NCI-H2107 treated with DMSO at 0.1 percent for 48 hours (cell line): ENCODE measurements at regions not wholly inside any gene's neighbourhood (a gene's known extent, or its start where the extent isn't known, plus 50 kb on each side); places are given as distances from the start of the nearest gene placed in this dataset.

ENCODE experiments used
- DNase-seq: peaks from one replicate; lab custom pipeline; 2025; ENCODE audit not compliant: unreplicated experiment; lab: John Stamatoyannopoulos, UW

DNA sequence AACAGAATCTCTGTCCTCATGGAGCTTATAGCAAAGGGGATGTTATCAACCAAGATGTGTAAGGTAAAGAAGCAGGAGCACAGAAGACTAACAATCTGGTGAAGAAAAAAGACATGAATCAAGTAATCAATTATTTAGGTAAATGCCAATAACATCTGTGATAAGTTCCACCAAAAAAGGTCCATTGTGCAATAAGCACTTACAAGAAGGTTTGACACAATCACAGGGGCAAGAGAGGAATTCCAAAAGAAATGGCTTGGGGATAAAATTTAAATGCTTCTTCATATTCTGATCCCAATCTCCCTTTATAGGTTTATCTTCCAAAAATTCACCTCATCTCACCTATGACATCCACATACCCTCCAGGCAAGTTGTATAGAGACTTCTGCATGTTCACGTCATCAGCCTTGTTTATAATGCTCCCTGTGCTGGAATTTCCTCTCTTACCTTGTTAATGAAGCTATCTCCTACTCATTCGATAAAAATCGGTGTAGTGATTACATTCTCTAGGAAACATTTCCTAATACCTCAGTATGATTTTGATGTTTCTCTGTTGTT, 53.6 kb upstream of the DPT start:
- no peak for DNase-seq

DNA sequence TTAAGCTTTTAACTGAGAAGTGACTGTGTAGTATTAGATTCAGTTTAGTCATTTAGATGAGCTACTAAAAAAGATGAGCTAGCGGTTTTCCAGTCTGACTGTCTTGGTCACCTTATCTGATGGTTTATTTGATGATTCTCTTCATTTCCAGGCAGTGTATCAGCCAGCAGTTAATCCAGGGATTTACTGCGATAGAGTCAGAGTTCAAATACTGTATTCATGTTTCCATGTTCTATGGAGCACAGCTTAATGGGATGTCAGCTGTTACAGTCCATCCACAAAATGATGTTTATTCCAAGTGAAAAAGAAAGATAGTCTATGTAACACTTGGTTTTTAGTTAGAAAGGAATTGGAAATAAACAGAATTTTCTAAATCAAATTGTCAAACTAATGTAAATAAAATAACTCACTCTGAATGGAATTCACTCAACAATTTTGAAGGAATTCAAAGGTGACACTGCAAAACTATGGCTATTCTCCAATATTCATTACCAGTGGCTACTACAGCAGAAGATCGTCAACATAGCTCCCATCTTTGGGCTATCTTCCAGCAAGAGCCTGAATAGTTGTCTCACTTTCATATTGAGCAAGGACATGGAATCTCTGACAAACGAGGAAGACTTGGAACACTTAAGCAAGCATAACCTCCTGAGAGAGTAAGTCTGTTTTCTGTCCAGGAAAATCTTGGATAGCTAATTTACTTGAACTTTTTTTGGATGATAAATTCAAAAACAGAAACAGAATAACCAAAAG, 54.6 kb upstream of the DPT start:
- no peak for DNase-seq

DNA sequence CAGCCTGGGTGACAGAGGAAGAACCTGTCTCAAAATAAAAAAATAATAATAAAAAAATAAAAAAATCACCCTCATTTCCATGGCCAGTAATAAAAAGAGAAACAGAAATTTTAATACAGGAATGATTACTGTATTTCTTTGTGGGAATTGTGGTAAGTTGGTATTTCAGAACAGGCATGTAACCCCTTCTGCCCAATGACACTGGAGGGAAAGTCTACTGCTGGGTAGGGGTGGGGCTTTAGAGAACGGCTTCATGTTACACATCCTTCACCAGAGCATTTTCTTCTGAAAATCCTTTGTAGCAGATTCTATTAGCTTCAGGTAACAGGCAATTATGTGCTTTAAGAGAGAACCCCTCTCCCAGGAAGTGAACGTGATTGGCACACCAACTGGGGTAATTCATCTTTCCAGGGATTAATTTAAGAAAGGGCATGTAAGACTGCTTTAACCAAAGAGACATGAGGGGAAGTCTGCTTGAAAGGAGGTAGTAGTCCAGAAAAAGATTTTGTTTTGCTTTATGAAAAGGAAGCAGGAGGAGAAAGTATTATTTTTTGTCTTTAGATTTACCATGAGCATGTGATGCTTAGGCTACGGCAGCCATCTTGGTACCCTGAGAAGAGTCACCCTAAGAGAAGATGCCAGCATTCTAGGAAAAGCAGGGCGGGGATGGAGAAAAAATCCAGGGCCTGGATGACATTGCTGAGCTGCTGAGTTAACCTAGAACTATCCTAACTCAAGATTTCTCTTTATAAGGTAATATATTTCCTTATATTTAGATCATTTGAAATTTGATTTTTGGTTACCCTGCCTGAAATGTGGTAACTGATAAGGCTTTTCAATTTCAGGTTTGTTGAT, 57.7 kb upstream of the DPT start:
- peak; percentile 95 for DNase-seq

- no peak for DNase-seq
These were observed 59.3 kb upstream of the DPT start for GRCh38 chr1:168788258-168788657.

DNA sequence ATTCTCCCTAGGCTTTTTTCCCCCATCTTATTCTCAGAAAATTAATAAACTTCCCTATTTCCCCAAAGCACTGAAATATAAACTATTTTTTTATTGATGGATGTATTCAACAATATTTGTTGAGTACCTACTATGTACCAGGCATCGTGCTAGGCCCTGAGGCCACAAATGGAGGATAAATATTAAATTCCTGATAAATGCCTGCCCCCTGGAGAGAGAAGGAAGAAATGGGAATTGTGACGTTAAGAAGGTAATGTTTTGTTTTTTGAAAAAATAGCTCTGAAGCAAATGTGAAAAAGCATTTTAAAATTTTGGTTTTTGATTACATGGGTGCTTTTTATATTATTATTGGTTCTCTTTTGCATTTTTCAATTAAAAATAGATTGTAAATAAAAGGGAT, 60.5 kb upstream of the DPT start:
- no peak for DNase-seq

GRCh38 chr1:168792142-168792541, 63.1 kb upstream of the DPT start:
- DNase-seq: no peak

GRCh38 chr1:168792592-168793125, 63.7 kb upstream of the DPT start:
- no peak for DNase-seq

DNA sequence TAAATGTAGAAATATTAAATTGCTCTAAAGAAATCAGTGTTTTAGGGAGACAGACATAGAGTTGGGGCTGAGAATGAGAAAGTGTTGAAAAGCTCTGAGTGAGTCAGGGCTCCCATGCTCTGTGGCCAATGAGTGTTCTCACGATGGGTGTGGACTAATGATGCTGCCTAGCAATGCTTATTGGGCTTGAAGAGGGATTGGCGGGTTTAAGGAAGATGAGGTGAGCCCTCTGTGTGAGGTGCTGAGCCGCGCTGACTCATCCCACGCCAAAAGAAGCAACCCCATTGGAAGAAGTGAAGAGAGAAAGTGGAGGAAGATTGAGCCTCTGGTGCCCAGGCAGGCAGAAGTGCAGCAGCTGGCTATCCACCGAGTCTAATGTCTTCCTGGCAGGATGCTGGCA, 65.1 kb upstream of the DPT start:
- DNase-seq: no peak

DNA sequence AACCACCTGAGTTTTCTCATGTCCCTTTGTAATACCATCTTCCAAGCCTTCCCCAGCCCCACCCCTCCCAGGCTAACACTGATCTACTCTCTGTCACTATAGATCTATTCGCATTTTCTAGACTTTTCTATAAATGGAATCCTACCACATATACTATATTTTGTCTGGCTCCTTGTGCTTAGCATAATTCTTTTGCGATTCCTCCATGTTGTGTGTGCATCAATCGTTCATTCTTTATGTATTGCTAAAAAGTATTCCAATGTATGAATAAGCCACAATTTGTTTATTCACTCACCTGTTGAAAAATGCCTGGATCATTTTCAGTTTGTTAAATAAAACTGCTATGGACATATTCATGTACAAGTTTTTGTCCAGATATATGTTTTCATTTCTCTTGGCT, 66.7 kb upstream of the DPT start:
- DNase-seq: no peak

GRCh38 chr1:168799927-168800605, 71.1 kb upstream of the DPT start:
- no peak for DNase-seq

DNA sequence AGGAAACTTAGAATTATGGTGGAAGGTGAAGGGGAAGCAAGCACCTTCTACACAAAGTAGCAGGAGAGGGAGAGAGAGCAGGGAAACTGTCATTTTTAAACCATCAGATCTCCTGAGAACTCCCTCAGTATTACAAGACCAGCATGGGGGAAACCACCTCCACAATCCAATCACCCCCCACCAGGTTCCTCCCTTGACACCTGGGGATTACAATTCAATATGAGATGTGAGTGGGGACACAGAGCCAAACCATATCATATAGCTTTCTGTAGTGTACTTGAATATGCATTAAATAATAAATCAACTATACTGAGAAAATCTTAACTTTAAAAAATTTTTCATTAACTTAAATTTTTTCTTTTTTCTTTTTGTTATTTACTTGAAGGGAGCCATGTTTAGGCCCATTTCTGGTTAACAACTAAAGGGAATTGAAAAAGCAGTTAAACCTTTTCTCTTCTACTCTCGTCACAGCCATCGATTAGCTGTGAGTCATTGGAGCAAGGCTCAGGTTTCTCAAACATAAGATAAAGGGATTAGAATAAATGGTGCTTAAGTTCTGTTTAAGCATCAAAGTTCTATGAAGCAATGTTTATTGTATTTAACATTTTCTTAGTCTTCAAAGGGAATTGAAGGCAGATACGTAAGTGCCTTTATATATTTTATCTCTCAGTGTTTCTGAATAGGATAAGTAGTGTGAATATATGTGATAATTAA, 72.2 kb upstream of the DPT start:
- DNase-seq: peak; percentile 68

DNA sequence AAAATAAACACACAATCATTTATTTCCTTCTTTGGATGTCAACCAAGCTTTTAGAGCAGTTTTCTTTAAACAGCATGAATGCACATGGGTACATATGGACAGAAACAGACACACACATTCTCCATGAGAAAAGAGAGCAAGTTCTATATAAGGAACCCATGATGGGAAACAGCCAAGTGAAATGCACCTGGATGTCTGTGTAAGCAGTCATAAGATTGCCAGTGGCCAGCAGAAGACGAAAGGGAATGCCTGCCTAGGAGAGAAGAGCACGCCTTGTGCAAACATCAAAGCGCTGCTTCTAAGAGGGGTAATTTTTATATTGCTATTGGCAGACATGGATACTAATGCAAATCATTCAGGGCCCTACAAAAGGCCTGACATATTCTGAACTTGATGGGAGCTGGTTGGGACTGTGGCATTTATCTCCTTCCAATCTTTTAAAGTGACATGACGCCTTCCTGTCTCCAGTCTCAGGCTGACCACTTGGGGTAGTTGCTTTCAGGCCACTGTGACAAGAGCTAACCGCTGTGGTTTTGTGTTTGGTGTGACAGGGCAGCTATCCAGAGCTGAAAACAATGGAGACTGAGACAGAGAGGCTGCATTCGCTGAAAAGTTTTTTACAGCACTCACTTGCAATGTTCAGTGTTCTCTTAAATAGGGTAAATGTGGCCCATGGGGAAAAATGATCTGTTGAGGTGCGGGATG, 75.0 kb upstream of the DPT start:
- DNase-seq: peak; percentile 59

DNA sequence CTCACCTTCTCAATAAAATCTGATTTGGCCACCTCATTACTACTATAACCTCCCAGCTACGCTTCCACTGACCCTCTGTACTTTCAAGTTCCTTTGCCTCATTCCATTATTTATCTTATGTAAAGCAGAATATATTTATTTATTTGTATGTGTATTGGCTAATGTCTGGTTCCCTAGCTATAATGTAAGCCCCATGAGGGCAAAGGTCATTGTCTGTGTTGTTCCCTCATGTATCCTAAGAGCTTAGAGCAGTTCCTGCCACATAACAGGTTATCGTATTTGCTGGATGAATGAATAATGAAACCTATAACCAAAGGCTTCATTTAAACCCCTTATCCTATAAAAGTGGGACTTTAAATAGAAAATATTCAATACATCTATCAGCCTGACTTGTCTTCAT, 77.9 kb upstream of the DPT start:
- DNase-seq: no peak

DNA sequence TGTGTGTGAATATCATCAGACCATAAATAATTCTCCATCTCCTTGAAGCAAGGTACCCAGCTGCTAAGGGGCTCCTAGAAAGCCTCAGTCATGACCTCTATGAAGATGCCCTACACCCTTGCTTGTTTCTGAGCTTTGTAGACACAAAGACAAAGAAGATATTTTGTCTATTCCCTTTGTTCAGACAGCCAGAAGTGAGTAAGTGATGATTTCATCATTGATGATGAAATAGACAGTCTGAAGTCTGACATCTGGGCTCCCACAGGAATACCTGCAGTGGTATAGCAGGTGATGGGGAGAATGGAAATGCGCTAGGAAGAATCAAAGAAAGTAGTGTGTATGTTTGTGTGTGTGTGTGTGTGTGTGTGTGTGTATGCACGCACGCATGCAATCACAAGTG, 82.2 kb upstream of the DPT start:
- peak; percentile 12 for DNase-seq

DNA sequence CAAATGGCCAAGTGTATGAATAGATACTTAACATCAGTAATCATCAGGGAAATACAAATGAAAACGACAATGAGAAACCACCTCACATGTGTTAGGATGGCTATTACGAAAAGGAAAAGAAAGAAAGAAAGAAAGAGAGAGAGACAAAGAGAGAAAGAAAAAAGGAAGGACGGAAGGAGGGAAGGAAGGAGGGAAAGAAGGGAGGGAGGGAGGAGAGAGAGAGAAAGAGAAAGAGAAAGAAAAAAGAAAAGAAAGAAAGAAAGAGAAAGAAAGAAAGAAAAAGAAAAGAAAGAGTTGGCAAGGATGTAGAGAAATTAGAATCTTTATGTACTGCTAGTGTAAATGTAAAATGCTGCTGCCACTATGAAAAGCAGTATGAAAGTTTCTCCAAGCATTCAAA, 90.7 kb upstream of the DPT start:
- DNase-seq: no peak

GRCh38 chr1:168821434-168821833, 92.4 kb upstream of the DPT start:
- DNase-seq: no peak

DNA sequence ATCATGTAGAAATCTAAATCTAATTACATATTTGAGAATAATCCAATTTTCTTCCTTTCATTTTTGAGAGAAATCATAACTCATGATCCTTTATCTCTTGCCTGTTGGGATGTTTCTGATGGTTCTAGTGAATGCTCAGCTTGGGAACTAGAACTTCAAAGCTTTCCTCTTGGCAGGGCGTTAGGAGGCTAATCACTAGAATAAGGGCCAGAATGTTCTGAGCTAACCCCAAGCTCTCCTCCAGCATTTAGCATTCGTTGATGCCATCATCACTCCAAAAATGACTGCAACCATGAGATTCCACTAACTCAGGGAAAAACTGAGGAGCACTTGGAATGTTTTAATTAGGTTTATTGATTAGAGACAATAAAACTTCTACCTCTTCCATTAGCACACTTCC, 93.9 kb upstream of the DPT start:
- DNase-seq: no peak

GRCh38 chr1:168823988-168824387, 95.0 kb upstream of the DPT start:
- no peak for DNase-seq

DNA sequence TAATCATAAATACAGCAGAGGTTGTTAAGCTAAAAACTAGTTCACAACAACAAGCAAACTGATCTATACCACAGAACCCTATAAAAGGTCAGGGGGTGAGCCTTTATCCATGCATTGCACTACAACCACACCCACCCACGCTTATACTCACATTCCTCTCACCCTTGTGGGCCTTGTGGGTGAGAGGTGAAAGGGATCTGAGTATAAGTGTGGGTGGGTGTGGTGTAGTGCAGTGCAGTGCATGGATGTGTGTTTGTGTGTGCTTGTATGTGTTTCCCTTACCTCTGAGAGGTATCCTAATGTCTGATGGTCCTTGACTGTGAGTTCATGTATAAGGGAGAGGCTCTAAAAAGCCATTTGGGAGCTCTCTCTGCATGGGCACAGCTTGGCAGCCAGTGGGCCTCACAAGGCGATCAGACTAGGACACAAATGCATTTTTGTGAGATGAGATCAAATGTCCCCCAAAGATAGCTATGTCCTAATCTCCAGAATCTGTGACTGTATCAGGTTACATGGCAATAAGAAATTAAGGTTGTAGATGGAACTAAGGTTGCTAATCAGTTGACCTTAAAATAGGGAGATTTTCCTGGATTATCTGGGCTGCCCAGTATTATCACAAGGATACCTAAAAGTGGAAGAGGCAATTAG, 95.5 kb upstream of the DPT start:
- no peak for DNase-seq

DNA sequence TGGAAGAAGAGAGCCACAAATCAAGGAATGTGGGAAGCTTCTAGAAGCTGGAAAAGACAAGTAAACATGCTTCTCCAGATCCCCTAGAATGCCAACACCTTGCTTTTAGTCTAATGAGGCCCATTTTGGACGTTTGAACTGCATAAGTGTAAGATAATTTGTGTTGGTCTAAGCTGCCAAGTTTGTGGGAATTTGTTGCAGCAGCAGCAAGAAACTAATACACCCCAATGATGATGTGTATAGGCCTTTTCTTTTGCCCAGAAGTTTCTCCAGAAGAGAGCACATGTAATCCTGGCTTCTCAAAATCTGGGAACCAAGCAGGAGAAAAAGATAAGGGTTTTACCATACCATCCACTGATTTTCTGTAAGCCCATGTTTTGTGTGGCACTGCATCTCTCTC, 96.1 kb upstream of the DPT start:
- no peak for DNase-seq
